Right ventricle myocardium inferior (tissue), 1 donor: ENCODE measurements at regions not wholly inside any gene's neighbourhood (a gene's known extent, or its start where the extent isn't known, plus 50 kb on each side); places are given as distances from the start of the nearest gene placed in this dataset.

ENCODE experiments used
- ATAC-seq: fragments of 200-7000 bp; cut with Tn5 transposase; one replicate; pipeline ENCODE4 v1.9.1; 2020; ENCODE audit warnings: mild to moderate bottlenecking, moderate library complexity
- DNase-seq: peaks from one replicate; pipeline ENCODE4 v3.0.0; 2021; ENCODE audit errors: missing footprints
- intact Hi-C: fragments of 100-400 bp; cut with DNase I; formaldehyde crosslinking; loops from one replicate; pipeline ENCODE4 v1.11.0; 2022
- donor health status: DM: no; HTN: yes; CAD: no; lungs with severe emphysema.

DNA sequence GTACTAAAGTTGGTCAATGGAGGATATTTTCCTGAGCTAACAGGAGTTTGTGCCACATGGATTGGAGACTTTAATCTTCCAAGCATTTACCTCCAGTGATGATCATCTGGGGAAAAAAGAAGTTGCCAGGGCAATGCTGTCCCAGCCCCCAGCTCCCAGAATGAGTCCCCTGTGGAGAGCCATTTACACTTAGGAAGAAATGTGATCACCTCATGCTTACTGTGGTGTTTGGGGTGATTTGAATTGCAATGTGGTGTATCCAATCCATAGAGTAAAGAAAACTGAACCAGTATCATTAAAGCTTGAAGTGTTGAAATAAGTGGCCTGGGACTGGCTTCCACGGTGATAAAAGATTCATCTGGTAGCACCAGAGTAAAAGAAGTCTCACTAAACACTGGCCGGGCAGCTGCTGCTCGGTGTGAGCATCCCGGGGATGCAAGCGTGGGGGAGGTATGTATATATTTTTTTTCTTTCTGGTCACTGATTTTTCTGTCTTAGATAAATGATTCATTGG, 117.2 kb upstream of the NTM start:
- DNase-seq (no peak), ATAC-seq (no peak)
- intact Hi-C loops, result no loop called here

DNA sequence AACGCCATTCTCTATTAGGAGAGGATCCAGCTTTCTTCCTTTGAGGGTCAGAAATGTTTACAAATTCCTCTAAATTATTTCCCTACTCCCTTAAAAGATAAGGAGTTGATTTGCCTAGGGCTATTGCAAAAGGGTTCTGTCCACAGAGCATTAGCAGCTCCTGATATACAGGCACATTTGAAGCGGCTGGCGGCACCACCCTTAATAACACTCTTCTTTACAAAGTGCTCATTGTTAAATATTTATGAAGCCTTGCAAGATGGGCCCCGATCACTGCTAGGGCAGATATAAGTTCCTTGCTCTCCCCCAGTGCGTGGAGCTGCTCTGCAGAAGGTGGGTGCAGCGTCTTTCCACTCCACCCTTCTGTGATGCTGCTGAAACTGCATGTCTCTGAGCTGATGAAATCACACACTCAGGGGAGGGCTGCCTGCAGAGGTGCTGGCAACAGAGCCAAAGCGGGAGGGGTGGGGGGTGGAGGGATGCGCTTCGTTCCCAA, 116.7 kb upstream of the NTM start:
- DNase-seq (no peak), ATAC-seq (no peak)
- intact Hi-C loops, result no loop called here

DNA sequence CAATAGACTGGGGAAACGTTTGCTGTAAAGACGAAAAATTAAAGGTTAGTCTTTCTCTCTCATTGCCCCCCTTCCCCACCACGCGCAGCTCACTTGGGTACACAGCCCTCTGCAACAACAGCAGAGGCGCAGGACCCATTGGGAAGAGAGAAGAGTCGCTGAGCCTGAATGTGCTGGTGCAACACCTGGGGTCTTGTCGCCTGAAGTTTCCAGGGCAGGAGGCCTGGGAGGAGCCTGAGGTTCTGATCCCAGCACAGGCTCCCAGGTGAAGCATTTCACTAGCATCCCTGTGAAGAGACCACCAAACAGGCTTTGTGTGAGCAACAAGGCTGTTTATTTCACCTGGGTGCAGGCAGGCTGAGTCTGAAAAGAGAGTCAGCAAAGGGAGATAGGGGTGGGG, 116.2 kb upstream of the NTM start:
- no peak for DNase-seq
- no peak for ATAC-seq
- intact Hi-C loops, result no loop called here

DNA sequence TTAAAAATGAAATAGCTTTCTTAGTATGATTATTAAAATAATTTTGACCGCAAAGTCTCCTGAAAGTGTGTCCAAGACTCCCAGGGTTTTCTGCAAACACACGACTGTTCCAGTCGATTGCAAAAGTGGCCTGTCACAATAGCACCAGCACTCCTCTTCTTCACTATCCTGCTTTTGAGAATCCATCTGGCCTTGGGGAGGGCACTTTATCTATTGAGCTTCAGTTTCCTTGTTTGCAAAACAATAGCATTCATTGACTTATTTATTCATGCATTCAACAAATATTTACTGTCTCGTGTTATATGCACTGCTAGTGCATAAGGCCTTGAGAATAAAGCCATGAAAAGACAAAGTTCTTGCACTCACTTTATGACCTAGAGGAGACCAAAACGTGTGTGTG, 96.2 kb upstream of the NTM start:
- intact Hi-C loops, result no loop called here
- no peak for DNase-seq
- ATAC-seq, result no peak

DNA sequence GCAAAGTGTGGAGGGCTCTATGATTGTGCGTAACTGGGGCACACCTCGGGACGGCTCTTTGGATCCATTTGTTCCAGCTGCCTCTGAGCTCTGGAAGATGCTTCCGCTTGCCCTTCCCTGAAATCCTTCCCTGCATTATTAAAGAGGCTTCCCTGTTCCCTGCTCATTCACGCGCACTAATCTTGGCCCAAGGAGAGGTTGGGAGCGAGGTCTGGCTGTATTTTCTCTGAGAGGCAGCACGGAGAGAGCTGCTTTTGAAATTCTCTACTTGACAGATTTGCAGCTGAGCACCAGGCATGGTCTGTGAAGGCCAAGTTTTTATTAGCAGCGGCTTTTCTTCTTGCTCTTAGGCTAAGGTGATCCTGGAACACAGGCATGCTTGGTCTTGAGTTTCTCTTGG, 94.8 kb upstream of the NTM start:
- intact Hi-C loops, result no loop called here
- ATAC-seq (no peak), DNase-seq (no peak)

DNA sequence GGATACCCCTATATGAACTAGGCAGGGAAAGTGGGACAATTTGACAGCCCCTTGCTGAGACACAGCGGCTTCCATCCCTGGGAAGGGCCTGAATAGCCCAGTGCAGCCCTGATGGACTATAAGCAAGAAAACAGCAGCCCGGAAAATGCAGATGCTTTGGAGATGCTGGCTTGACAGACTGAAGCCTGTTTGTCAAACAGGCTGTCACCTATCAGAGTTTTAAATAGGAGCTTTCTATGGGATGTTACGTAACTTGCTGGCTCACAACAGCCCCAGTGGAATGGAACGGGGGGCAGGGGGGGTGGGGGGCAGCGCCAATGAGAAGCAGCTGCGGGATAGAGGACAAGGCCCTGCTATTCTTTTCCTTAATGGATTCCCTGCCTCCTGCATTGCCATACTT, 91.9 kb upstream of the NTM start:
- intact Hi-C loops, result no loop called here
- ATAC-seq, result no peak
- DNase-seq, result no peak

DNA sequence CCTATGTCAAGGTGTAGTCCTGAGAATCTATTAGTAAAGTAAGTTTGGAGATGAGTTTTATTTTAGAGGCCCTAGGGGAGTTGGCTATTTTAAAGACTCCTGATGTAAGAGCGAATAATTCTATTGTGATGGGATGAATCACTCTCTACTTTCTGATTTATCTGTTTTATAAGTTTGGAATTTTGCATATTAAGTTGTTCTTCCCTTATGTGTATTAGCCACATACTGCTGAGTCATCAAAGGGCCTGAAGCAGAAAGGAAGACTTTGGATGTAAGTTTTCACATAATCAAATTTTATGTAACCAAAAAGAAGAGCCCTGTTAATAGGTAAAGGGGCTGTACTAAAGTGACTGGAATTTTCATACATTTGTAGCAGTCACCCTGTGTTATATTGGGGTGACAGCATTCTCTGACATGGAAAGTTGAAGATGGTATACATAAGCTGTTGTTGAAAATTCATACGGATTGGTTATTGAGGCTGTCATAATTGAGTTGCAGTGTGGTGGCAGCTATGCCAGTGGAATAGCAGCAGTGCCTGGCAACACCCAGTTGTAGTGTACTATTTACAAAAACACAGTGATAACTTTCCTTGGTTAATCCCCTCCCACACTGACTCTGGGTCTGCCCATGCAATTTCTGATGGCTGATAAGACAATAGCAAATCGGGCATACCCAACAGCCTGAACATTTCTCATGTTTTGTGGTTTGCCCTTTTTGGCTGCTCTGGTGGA, 90.6 kb upstream of the NTM start:
- intact Hi-C loops, result no loop called here
- no peak for DNase-seq
- no peak for ATAC-seq

DNA sequence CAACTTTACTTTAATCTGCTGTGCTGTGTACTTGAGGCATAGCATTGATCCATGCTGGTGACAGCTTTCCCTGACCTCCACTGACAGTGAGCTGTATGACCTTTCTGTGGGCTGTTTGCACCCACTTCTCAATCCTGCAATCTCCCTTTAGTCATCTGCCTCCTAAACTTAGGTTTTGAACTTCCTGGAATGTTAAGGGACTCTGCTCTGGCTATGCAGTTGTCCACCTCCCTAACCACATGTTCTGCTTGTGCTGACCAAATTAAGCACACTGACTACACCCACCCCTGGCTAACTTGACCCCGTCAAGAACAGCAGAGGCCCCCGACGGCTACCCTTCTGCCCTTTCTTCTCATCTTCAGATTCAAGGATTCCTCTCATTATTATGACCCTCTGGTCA, 89.1 kb upstream of the NTM start:
- intact Hi-C loops, result no loop called here
- ATAC-seq (no peak), DNase-seq (no peak)

DNA sequence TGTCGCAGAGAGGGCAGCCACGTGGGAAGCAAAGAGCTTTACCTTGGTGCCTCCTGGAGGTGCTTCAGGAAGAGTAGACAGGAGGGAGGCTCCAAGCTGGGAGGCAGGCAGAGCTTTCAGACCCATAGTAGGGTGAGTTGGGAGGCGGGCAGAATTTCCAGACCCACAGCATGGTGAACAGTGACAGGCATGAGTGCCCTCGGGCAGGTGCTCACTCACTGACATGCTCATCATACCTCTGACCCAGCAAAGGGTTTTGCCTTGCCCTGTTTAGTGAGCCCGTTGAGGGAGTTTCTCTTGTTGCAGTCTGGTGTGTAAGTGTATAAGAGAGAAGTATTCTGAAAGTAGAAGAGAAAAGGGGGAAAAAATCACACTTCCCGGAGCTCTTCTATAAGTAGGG, 86.4 kb upstream of the NTM start:
- intact Hi-C loops, result no loop called here
- no peak for ATAC-seq
- DNase-seq, result no peak

DNA sequence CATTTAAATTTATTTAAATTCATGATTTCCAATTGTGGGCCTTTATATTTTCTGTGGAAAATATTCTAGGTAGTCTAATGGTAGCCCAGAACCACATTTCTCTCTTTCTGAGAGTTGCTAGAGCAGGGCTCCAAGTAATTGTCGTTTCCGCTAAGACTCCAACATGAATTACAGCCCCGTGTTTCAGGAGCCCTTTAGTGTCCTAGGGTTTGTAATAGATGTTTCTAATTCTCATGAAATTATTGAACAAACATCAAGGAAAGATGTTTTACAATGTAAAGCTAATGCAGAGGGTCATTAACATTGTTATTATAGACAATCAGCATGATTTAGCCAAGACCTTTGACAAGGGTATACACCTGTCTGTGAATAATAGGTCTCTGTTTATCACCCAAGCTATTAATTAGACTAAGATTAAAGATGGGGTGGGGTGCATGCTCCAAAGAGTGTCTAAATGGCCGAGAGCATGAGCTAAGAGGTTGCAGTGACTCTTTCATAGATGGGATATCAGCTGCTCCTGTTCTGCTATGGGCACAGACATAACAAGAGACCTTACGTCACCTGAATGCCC, 81.8 kb upstream of the NTM start:
- ATAC-seq, result no peak
- intact Hi-C loops, result no loop called here

DNA sequence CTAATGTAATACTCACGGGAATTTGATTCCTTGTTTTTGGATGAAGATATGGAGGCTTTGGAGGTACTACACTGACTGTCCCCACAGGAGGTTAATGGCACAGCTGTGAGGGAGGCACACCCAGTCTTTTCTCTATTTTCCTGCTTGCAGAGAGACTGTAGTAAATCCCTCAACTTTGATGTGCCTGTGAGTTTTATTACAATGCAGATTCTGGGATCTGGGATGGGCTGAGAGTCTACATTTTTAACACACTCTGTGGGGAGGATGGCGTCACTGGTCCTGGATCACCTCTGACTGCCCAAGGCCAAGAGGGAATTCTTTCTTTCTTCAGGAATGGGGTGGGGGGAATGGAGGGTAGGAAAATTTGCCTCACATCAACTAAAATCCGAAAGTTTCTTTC, 80.2 kb upstream of the NTM start:
- intact Hi-C loops, result no loop called here
- ATAC-seq, result no peak
- no peak for DNase-seq

More for the DNA sequence above, 81.8 kb upstream of the NTM start:
- no peak for DNase-seq

DNA sequence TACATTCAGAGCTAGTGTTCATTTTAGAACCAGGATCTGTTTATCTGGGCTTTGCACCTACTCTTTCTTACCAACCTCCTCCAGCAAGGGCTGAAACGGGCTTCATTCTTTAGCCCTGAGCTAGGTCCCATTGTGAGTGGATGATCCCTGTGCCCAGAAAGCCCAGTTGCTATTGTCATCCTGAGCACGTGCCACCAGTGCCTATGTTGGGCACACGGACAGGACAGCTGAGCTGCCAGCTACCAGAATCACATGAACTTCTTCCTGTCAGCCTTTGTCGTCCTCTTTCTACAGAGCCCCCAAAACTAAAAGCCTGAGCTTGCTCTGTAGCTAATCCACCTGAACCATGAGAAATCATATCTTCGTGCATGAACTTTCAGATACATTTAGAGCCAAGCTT, 74.4 kb upstream of the NTM start:
- intact Hi-C loops, result no loop called here

DNA sequence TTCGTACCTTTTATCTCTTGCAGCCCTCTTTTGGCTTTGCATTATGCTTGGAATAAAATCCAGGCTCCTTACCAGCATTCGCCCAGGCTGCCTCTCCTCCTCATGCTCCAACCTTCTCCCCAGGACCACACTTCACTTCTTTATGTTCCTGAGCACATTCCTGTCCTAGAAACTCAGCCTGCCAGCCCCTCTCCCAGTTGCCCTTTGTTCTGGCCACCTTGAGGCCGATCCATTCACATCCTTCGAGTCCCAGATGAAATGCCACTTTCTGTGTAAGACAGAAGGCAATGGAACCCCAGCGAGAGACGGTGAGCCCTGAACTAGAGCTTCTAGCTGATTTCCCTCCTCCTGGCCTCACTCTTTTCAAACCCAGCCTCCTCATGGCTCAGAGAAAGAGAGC, 73.0 kb upstream of the NTM start:
- ATAC-seq (no peak), DNase-seq (no peak)
- intact Hi-C loops, result no loop called here

More for the DNA sequence above, 74.4 kb upstream of the NTM start:
- DNase-seq (no peak), ATAC-seq (no peak)

DNA sequence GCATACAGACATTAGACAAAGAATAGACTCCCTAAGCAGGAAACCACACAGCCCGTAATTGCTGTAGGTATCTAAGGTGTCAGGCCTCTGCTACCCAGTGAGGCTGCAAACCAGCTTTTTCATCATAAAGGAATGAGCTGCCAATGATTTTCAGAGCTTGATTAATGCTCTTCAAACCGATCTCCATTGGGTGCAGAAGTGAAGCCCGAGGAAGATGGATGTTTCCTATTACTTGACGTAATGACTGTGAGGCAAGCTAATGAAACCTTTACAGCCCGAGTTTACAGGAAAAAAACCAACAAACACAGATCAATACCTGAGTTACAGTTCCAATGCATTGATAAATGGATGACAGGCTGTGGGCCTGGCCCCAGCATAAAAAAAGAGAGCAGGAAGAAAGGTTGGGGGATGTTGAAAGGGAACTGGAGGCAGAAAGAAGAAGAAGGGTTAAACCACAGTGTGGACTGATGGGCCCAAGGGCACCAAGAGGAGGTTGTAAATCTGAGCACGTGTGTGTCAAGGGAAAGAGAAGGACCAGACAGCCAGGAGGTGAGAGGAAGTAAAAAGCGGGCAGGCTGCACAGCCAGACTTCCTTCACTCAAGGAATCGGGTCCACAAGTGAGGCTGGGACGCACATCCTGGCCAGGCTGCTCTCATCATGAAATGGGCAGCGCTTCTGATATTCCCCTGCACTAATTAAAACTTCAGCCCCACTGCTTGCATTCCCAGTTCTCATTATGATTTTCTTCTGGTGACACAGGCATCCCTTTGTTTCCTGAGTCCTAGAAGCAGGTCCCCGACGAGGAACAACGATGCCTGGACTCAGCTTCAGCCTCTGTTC, 70.6 kb upstream of the NTM start:
- intact Hi-C loops, result no loop called here
- ATAC-seq (no peak), DNase-seq (no peak)

DNA sequence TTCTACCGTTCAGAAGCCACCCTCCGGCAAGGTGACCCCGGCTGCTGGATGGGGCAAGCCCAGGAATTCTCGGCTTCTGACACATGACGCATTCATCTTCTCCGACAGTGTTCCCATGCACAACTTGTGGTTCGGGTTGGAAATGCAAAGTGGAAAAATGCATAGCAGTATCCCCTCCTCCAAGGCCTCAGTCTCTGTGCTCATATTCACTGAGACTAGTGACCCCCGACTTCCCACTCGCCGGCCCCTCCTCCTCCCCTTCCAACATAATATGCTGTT, 70.0 kb upstream of the NTM start:
- no peak for DNase-seq
- ATAC-seq, result no peak
- intact Hi-C loops, result no loop called here

DNA sequence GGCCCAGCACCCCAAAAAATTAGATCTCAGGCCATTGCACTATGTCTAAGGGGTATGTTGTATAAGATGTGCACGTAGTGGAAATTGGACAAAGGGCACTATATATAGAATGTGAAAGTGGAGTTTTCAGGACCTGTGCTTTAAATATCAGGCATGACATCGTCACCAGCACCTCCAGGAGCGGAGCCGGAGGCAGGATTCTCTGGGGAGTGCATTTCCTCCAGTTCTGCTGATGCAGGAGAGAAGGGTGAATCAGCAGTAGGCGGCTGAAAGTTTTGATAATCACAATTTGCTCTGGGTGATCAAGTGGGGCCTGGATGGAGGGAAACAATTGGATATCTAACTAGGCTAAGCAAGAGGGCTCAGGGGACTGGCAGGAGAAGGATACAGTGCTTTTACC, 69.1 kb upstream of the NTM start:
- no peak for ATAC-seq
- DNase-seq, result no peak
- intact Hi-C loops, result no loop called here

DNA sequence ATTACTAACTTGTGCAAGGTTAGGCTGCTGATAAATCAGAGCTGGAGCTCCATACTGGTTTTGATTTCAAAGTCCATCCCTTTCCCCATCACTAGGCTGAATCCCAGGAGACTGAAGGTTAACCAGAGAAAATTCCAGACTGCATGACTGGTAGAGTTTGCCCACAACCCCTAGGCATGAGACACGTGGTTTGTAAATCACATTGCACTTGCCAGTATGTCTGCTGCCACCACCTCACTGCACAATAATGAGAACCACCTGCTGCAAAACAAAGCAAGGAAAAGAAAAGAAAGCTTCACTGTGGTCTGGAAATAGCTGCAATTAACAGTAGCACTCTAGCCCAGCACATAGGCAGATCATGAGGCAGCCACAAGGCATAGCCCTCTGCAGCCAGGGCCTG, 67.6 kb upstream of the NTM start:
- DNase-seq (no peak), ATAC-seq (no peak)

DNA sequence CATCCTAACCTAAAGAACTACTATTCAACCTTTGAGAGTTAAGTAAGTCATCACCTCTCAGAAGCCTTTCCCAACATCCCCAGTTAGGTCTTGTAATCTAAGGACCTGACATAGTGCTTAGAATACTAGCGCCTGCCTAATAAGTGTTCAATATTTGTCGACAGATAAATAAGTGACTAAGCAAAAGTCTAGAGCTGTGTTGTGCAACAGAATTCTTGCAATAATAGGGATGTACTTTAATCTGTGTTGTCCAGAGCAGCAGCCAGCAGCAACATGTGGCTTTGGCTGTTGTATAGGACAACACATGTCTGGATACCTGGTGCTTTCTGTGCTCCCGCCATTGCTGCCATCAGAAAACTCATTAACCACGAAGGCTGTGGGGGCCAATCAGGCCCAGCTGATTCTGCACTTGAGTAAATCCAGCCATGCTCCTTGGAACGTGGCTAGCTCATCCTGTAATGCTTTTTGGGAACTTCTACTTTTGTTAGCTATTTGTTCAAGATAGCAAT, 66.8 kb upstream of the NTM start:
- intact Hi-C loops, result no loop called here
- no peak for ATAC-seq

More for the DNA sequence above, 67.6 kb upstream of the NTM start:
- intact Hi-C loops, result no loop called here

DNA sequence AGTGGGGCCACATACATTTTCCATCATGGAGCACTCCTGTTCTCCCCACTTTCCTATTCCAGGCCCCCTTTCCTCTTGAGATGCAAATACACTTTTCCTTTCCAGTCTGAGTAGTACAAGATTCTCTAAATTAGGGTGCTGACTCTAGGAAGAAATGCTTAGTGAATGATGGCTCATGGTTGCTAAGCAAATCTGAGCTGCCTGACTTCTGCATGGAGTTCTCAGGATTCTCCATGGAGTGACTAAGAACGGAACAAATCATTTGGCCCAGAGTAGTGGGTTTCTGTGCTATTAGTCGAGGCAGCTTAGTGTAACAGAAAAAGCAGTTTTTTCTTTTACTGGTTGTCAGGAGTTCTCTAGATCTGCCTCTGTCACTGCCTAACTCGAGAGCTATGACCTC, 65.4 kb upstream of the NTM start:
- DNase-seq (no peak), ATAC-seq (no peak)
- intact Hi-C loops, result no loop called here

More for the DNA sequence above, 66.8 kb upstream of the NTM start:
- DNase-seq, result no peak

DNA sequence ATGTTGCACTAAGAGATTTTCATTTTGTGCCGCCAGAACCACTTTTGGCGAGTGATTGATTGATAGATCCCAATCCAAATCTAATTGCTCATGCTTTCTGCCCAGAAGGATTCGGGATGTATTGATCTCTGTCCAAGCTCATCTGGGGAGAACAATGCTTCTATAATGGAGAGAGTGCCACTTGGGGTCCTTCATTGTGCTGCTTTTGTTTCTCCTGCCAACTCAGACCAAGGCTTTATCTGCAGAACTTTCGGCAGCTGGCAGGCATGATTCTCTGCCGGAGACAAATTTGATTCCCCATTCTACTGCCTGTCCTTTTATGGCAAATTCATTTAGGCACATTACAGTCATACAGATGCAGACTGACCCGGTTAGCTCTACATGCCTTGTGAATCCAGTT, 62.9 kb upstream of the NTM start:
- DNase-seq (no peak), ATAC-seq (no peak)
- intact Hi-C loops, result no loop called here
